K562 (cell line): ENCODE measurements at regions not wholly inside any gene's neighbourhood (a gene's known extent, or its start where the extent isn't known, plus 50 kb on each side); places are given as distances from the start of the nearest gene placed in this dataset.

Experiments used
- ATAC-seq: fragments of 200-7000 bp; cut with Tn5 transposase; 3 replicates; pipeline ENCODE4 v1.9.1; 2020; ENCODE audit warnings: moderate library complexity
- BruUV-seq: library from RNA; stranded (reverse); fragments of 400-500 nt; replicated peaks from 2 replicates; lab custom pipeline; 2021; lab: Mats Ljungman, UMichigan
- CTCF ChIA-PET: fragments of 300-600 bp; formaldehyde crosslinking; extraction: SDS; loops from one replicate; lab custom pipeline; 2021; ENCODE audit warnings: low intra/inter-chr PET ratio; lab: Yijun Ruan, JAX
- POLR2A ChIA-PET: fragments of 300-600, 350-650 bp; sonication (Branson Sonifier 250); formaldehyde crosslinking; extraction: SDS; loops from one replicate; lab custom pipeline; 2021; ENCODE audit warnings: antibody characterized with exemption, inconsistent platforms; lab: Yijun Ruan, JAX
- DNase-seq, 4 experiments: peaks; one replicate each; pipeline versions ENCODE4 v3.0.0 to v3.0.0-alpha.2; 2011 to 2018; ENCODE audit warnings: low spot score in 3 of 4, mixed read lengths in 3 of 4; ENCODE audit errors: extremely low read depth in 1 of 4
- FAIRE-seq: peaks from 2 replicates; lab custom pipeline; 2011; peaks lifted over from hg19 to GRCh38; lab: Jason Lieb, UNC
- H2AFZ ChIP-seq: 2 replicates; pipeline ENCODE4 v1.6.0; 2011; ENCODE audit warnings: low read depth, low read length, control low read depth, inconsistent platforms
- H3K27ac ChIP-seq: fragments of 200-600 bp; 3 replicates; pipeline ENCODE4 v1.8.0; 2011; ENCODE audit warnings: low read depth, mild to moderate bottlenecking, control low read depth, inconsistent platforms, low read length, moderate library complexity, mixed read lengths; ENCODE audit errors: extremely low read depth
- H3K27me3 ChIP-seq, 2 experiments: fragments of 300-600 bp in 1 of 2; 2 replicates in 1 of 2; 3 replicates in 1 of 2; pipeline versions ENCODE4 v1.6.0 to v1.8.0; 2011; ENCODE audit warnings: inconsistent platforms in 2 of 2, low read length in 2 of 2, mild to moderate bottlenecking in 1 of 2, mixed read lengths in 1 of 2, moderate library complexity in 1 of 2; ENCODE audit not compliant: control insufficient read depth in 2 of 2, insufficient read depth in 2 of 2
- H3K36me3 ChIP-seq: fragments of 300-600 bp; 3 replicates; pipeline ENCODE4 v1.8.0; 2011; ENCODE audit warnings: mild to moderate bottlenecking, low read length, inconsistent platforms; ENCODE audit not compliant: control insufficient read depth, insufficient read depth
- H3K4me1 ChIP-seq, 2 experiments: fragments of 200-600 bp in 1 of 2; replicated peaks in 1 of 2; 2 replicates in 1 of 2; 3 replicates in 1 of 2; pipeline versions ENCODE4 v1.5.1 to v1.8.0; 2011; ENCODE audit warnings: inconsistent platforms in 2 of 2, low read length in 2 of 2, mild to moderate bottlenecking in 1 of 2, mixed read lengths in 1 of 2, moderate library complexity in 1 of 2; ENCODE audit not compliant: control insufficient read depth in 2 of 2, insufficient read depth in 2 of 2
- H3K4me2 ChIP-seq: 2 replicates; pipeline ENCODE4 v1.6.1; 2011; ENCODE audit warnings: low read length, control low read depth, inconsistent platforms, mixed read lengths; ENCODE audit not compliant: insufficient read depth
- H3K4me3 ChIP-seq: fragments of 200-600 bp; sonication (generic), shearing (Covaris generic); 2 replicates; pipeline ENCODE4 v1.5.1; 2016; ENCODE audit warnings: control low read depth, inconsistent platforms
- H3K79me2 ChIP-seq: fragments of 200-600 bp; 3 replicates; pipeline ENCODE4 v1.8.0; 2011; ENCODE audit warnings: low read length, inconsistent platforms; ENCODE audit not compliant: control insufficient read depth, insufficient read depth
- H3K9ac ChIP-seq, 2 experiments: 2 replicates each; pipeline versions ENCODE4 v1.6.0 to v1.6.1; 2011; ENCODE audit warnings: low read depth in 2 of 2, low read length in 2 of 2, control low read depth in 1 of 2, inconsistent platforms in 1 of 2, mild to moderate bottlenecking in 1 of 2, mixed read lengths in 1 of 2; ENCODE audit not compliant: insufficient read depth in 1 of 2
- H3K9me1 ChIP-seq: one replicate; pipeline ENCODE4 v1.6.0; 2011; ENCODE audit warnings: inconsistent platforms, mild to moderate bottlenecking, low read length, moderate library complexity; ENCODE audit not compliant: control insufficient read depth, insufficient read depth
- H3K9me3 ChIP-seq: replicated peaks from 2 replicates; pipeline ENCODE4 v1.5.1; 2011; ENCODE audit warnings: low read depth, low read length, inconsistent platforms; ENCODE audit not compliant: control insufficient read depth, insufficient read depth
- H4K20me1 ChIP-seq: replicated peaks from 2 replicates; pipeline ENCODE4 v1.6.1; 2011; ENCODE audit warnings: low read length, inconsistent platforms, mixed read lengths; ENCODE audit not compliant: control insufficient read depth, insufficient read depth
- ARID3A ChIP-seq: IDR thresholded peaks from 2 replicates; pipeline ENCODE4 v1.6.1; 2012; ENCODE audit warnings: low read depth, low read length, improper control_type of control experiment, borderline replicate concordance
- BDP1 ChIP-seq: IDR thresholded peaks from 3 replicates; pipeline ENCODE4 v1.6.1; 2011; ENCODE audit not compliant: insufficient read length, insufficient read depth
- E2F6 ChIP-seq, 2 experiments: IDR thresholded peaks; 2 replicates each; pipeline ENCODE4 v1.6.1; 2011; ENCODE audit warnings: borderline replicate concordance in 1 of 2, control low read depth in 1 of 2, low read depth in 1 of 2, low read length in 1 of 2, mild to moderate bottlenecking in 1 of 2, mixed read lengths in 1 of 2, moderate library complexity in 1 of 2; ENCODE audit not compliant: insufficient read depth in 1 of 2, insufficient read length in 1 of 2, poor library complexity in 1 of 2, severe bottlenecking in 1 of 2; ENCODE audit errors: extremely low read depth in 1 of 2
- FOXP1 ChIP-seq: sonication (generic); formaldehyde crosslinking; IDR thresholded peaks from 2 replicates; pipeline ENCODE4 v1.8.0; 2022; ENCODE audit warnings: mild to moderate bottlenecking, missing genetic modification reagents
- GTF2B ChIP-seq: IDR thresholded peaks from 2 replicates; pipeline ENCODE4 v1.6.1; 2011; ENCODE audit not compliant: insufficient read length; ENCODE audit errors: extremely low read depth
- HMGN3 ChIP-seq: IDR thresholded peaks from 2 replicates; pipeline ENCODE4 v1.6.1; 2011; ENCODE audit warnings: borderline replicate concordance, low read depth, mild to moderate bottlenecking, mixed read lengths, low read length; ENCODE audit not compliant: insufficient read length; ENCODE audit errors: extremely low read depth
- IRF9 ChIP-seq: fragments of 450-650 bp; IDR thresholded peaks from 2 replicates; pipeline ENCODE4 v1.6.1; 2016; ENCODE audit warnings: missing biosample characterization, missing genetic modification characterization
- MAFF ChIP-seq: IDR thresholded peaks from 2 replicates; pipeline ENCODE4 v1.6.1; 2012; ENCODE audit warnings: low read length, improper control_type of control experiment
- PPARD ChIP-seq: fragments of 250-450 bp; sonication (Bioruptor Pico); IDR thresholded peaks from 2 replicates; pipeline ENCODE4 v1.8.0; 2022; ENCODE audit warnings: inconsistent platforms, mild to moderate bottlenecking, moderate library complexity
- STAT6 ChIP-seq: sonication (generic); formaldehyde crosslinking; IDR thresholded peaks from 2 replicates; pipeline ENCODE4 v1.8.1; 2023; ENCODE audit warnings: mild to moderate bottlenecking, missing genetic modification reagents
- XRCC4 ChIP-seq: IDR thresholded peaks from one replicate; pipeline ENCODE4 v1.6.1; 2011; ENCODE audit not compliant: insufficient read depth, insufficient read length; ENCODE audit errors: extremely low read depth
- ZNF655 ChIP-seq: fragments of 250-450 bp; sonication (Bioruptor Pico); IDR thresholded peaks from 2 replicates; pipeline ENCODE4 v1.5.0; 2021
- WGBS: fragments of 100-300 bp; shearing (Covaris generic); methylation state at CpG from one replicate; pipeline ENCODE4 v1.1.6; 2016; ENCODE audit warnings: low coverage, mixed read lengths; ENCODE audit not compliant: insufficient coverage; ENCODE audit errors: missing lambda C conversion rate; 5-methylcytosine and 5-hydroxymethylcytosine counted together
- in situ Hi-C: fragments of 300-500 bp; cut with MboI; formaldehyde crosslinking; loops from 4 replicates; pipeline ENCODE4 v1.15.0; 2018; ENCODE audit warnings: inconsistent platforms, mixed read lengths
- intact Hi-C: fragments of 100-400 bp; cut with micrococcal nuclease; formaldehyde crosslinking; loops from 2 replicates; pipeline ENCODE4 v1.14.2; 2022

GRCh38 chr3:146972726-146973125 lies 367.6 kb upstream of the PLSCR5 start:
- ATAC-seq, result no peak
- no TSS peak for BruUV-seq
- H3K36me3 ChIP-seq, result no peaks in the 10 kb centered on the region
- H3K4me3 ChIP-seq, result no peak overlapping the region
- WGBS, result 0% methylated on average over 1 of the region's 1 CpG
- H2AFZ ChIP-seq, result no peak overlapping the region
- intact Hi-C loops, result no loop called here
- H3K9me3 ChIP-seq, result no peaks in the 10 kb centered on the region; the same call in 1 of the 2 replicates
- H3K9me1 ChIP-seq, result no peaks in the 10 kb centered on the region
- H3K79me2 ChIP-seq, result no peaks in the 10 kb centered on the region
- TF ChIP-seq ARID3A (no peak), PPARD (CRISPR knock-in tag) (no peak), HMGN3 (no peak), BDP1 (no peak), E2F6 (IDR thresholded peaks at IDR 0.05; ENCODE audit: borderline replicate concordance in 1 of 2, extremely low read depth in 1 of 2, insufficient read depth in 1 of 2, insufficient read length in 1 of 2, low read depth in 1 of 2, low read length in 1 of 2, poor library complexity in 1 of 2, severe bottlenecking in 1 of 2) (no peak), ZNF655 (CRISPR knock-in tag) (no peak), XRCC4 (no peak), IRF9 (no peak), STAT6 (CRISPR knock-in tag) (no peak), GTF2B (no peak), FOXP1 (CRISPR knock-in tag) (no peak), MAFF (no peak)
- TF ChIP-seq, all 486 proteins: peak for 0
- Histone ChIP-seq H4K20me1 (no peaks in the 10 kb centered on the region), H3K27me3 (no peaks in the 10 kb centered on the region), H3K4me1 (no peaks in the 10 kb centered on the region), H3K9ac (no peak overlapping the region), H3K27ac (no peak overlapping the region), H3K4me2 (no peak overlapping the region)
- ChIA-PET POLR2A (no interaction called here), CTCF (no interaction called here)
- FAIRE-seq (no peak), DNase-seq (no peak)
- in situ Hi-C loops, result no loop called here
